ENCODE measurements at regions not wholly inside any gene's neighbourhood (a gene's known extent, or its start where the extent isn't known, plus 50 kb on each side); places are given as distances from the start of the nearest gene placed in this dataset.
"Not testable (repeated sequence)": the region's sequence is repeated elsewhere in the genome, so short reads cannot be mapped to it uniquely, and the experiment has no call there.

DNA sequence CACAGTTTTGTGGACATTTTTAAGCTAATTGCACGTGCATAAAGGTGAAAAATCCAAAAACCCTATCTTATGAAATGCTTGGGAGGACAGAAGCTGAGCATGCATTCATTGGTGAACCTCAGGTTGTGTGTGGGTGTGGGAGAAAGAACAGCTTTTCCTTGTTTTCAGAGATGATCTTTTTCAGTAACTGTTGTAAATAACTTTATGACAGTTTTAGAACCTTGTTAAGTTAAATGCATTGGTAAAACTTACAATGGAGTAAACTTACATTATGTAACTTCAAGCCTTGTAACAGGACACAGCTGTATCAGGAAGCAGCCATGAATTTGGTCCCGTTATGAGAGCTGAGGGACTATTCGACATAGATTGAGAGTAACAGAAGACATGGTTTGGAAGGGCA is 587.4 kb downstream of the GALC start:
- no peak for DNase-seq

DNA sequence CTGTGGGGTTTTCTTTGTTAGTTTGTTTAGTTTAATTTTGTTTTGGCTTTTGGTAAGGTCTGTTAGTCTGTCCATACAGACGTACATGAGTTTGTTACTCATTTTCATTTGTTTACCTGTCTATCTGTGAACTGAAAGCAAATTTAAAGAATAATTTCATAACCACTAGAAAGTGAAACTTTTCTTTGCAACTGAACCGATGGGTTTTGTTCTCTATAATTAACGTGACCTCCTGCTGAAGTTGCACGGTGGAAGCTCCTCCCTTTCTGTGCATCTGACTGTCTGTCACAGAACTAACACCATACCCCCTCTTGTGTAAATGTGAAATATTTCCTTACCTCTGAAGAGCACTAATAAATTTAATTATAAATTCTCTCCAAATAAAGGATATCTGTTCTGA is 595.5 kb downstream of the GALC start:
- no peak for DNase-seq

DNA sequence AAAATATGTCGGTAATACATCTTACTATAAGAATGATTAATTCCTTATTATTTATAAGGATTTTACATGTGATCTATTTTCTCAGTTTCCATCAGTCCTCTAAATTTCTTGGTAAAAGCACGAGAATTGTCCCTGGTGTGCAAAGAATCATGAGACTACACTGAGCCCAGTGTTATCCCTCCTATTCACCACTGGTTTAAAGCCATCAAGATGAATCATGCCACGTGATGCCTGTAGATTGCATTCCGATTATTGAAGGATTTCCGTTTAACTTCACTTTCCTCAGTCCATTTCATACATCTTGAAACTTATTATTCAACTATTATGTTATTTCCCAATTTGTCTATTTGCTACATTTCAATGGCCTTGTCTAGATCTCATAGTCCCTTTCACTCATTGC is 601.9 kb downstream of the GALC start:
- DNase-seq: no peak

- DNase-seq: no peak
Observed at GRCh38 chr14:87388946-87389345, 604.0 kb downstream of the GALC start.

- DNase-seq: no peak
Observed at GRCh38 chr14:87387806-87388205, 605.2 kb downstream of the GALC start.

DNA sequence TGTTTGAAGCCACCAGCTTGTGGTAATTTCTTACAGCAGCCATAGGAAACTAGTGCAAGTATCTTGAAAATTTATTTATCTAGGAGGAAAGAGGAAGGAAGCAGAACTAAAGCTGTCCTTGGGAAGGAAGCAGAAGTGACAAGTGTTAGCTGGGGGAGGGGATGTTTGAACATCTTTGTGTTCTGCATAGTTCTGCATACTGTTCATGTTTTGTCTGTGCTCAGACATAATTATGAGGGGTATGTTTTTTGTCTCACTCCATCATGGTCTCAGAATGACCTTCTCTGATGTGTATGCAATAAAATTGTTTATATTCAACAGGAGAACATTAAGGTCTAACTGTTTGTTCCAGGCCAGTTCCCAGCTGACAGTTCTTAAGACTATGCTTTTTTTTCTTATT is 606.5 kb downstream of the GALC start:
- DNase-seq: no peak

GRCh38 chr14:87380054-87380453 is 612.9 kb downstream of the GALC start:
- DNase-seq: no peak

GRCh38 chr14:87368751-87369150 is 624.2 kb downstream of the GALC start:
- no peak for DNase-seq

DNA sequence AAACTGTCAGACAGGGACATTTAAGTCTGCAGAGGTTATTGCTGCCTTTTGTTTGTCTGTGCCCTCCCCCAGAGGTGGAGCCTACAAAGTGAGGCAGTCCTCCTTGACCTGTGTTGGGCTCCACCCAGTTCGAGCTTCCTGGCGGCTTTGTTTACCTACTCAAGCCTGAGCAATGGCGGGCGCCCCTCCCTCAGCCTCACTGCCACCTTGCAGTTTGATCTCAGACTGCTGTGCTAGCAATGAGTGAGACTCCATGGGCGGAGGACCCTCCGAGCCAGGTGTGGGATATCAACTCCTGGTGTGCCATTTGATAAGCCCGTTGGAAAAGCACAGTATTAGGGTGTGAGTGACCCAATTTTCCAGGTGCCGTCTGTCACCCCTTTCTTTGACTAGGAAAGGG is 632.7 kb downstream of the GALC start:
- not testable (repeated sequence) for DNase-seq

DNA sequence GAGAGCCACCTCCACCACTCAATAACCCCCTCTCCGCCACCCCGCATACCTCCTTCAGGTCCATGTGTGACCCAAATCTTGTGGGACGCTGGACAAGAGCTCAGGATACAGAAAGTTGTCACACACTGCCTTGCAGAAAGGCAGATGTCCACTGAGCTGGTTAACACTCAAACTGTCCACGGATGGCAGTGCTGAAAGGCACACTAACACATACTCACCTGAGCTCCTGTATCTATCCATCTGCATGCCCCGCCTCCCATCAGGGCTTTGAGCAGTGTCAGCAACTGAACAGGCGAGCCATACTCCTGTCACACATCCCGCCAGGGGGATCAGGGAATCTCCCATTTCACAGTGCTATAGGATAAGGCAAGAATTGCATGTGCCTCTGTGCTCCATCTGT is 642.0 kb downstream of the GALC start:
- DNase-seq: no peak

DNA sequence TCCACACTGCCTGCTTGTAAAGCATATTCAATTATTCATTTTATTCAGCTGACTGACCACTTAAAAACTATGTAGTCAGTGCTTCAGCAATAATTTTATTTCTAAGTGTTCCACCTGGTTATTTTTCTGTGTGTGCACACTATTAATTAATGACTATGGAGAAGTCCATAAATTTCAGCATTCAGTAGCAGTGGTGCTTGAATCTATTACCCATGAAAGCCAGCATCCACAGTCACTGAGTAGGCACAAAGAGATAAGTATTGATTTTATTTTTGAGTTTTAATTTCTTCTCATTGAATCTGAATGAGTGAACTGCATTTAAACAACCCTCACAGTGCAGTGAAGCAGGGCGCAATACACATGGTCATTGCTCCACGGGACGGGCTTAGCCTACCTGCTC is 643.1 kb downstream of the GALC start:
- DNase-seq: peak; percentile 99

- DNase-seq: no peak
Observed at GRCh38 chr14:87343652-87344051, 649.3 kb downstream of the GALC start.

- DNase-seq: no peak
Observed at GRCh38 chr14:87334997-87335685, 657.8 kb downstream of the GALC start.

GRCh38 chr14:87331991-87332390 is 661.0 kb downstream of the GALC start:
- DNase-seq: no peak

- peak; percentile 51 for DNase-seq
Observed at GRCh38 chr14:87325741-87326140, 667.2 kb downstream of the GALC start.

- no peak for DNase-seq
Observed at GRCh38 chr14:87323191-87323590, 669.8 kb downstream of the GALC start.

- DNase-seq: no peak
Observed at GRCh38 chr14:87321548-87321947, 671.4 kb downstream of the GALC start.

- no peak for DNase-seq
Observed at GRCh38 chr14:87312894-87313205, 680.1 kb downstream of the GALC start.

GRCh38 chr14:87312169-87312893 is 680.7 kb downstream of the GALC start:
- no peak for DNase-seq

- DNase-seq: no peak
Observed at GRCh38 chr14:87309557-87309956, 683.4 kb downstream of the GALC start.

- DNase-seq: no peak
Observed at GRCh38 chr14:87306409-87307168, 686.4 kb downstream of the GALC start.

DNA sequence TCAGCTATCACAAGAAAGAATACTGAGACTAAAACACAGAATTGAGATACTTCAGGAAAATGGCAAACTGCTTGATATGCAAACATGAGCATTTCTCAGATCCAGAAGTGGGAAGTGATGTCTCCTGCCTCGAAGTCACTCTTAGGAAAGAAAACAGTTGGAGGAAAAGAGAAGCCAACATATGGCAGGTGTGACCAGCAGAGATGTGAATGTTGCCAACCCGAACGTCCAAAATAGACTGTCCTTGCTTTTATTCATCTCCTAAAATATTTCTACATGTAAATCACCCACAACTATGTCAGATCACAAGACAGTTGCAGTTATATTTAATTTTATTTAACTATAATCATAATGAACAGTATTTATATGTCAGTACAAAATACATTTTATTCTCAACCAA is 687.6 kb downstream of the GALC start:
- DNase-seq: no peak

- no peak for DNase-seq
Observed at GRCh38 chr14:87304404-87304803, 688.6 kb downstream of the GALC start.

GRCh38 chr14:87286826-87287225 is 706.2 kb downstream of the GALC start:
- no peak for DNase-seq

All from DMS79 (cell line).